Anterior cingulate cortex (tissue), 58 donors: ENCODE measurements at regions not wholly inside any gene's neighbourhood (a gene's known extent, or its start where the extent isn't known, plus 50 kb on each side); places are given as distances from the start of the nearest gene placed in this dataset.
A peak's percentile ranks its signal among the peaks of the same experiment; 100 is the strongest.

Source experiments
- DNase-seq, 58 donors: peaks; one replicate each; lab custom pipeline; 2025; lab: John Stamatoyannopoulos, UW

DNA sequence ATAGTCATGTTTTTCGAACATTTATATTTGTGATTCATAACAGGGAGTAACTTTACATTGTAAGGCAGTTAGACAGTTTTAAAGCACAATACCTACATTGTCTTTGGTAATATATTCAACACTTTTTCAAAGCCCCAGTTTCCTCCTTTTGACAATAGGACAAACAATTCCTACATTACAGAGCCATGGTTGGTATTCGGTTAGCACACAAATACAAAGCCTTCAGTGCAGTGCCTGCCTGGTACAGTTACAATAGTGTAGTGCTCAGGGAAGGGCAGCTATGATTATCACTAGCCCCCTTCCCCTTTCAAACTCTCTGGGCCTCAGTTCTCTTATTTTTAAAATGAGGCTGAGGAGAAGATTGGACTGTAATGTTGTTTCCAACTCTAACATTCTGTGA lies 207.8 kb downstream of the TPBG start:
- peak in 4 of 58 donors; percentile 7 to 48 (median 10) for DNase-seq

DNA sequence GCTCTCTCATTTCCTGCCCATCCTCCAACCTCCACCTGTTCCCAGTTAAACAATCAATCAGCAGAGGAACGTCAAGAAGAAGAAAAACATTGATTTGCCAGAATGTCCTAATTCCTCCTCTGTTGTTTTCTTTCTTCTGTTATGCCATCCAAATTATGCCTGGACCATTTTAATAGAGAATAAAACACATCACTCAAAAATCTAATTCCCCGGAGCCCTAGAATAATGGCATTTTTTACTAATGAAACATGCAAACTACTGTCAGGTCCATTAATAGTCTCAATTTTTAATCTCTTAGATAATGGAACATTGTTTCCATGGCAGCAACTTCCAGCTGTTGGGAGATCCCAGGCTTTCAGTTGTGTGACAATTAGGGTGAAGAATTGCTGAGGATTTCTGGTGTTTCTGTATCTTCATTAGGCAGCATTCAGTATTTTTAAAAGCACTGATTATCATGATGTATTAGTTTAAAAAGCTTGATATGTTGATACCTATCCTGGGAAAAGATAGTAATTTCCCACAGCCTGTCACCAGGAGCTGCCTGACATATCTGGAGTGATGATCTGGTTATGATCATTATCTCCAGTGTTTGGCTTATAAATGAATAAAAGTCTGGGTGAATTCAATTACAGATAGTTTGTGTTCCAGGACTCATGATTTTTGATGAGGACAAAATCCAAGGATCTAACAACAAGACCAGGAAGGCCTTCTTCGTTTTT lies 209.8 kb downstream of the TPBG start:
- no peak for DNase-seq

DNA sequence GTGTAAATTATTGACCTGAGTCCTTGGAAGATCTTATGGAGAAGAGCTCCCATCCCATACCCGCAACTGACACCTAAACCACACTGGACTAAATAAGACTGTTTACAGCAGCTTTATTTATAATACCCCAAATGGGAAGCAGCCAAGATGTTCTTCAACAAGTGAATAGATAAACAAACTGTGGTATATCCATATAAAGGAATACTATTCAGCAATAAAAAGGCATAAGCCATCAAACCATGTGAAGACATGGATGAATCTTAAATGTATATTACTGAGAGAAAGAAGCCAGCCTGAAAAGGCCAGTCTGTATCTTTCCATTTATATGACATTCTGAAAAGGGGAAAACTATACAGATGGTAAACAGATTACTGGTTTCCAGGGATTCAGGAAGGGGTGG lies 212.7 kb downstream of the TPBG start:
- no peak for DNase-seq

DNA sequence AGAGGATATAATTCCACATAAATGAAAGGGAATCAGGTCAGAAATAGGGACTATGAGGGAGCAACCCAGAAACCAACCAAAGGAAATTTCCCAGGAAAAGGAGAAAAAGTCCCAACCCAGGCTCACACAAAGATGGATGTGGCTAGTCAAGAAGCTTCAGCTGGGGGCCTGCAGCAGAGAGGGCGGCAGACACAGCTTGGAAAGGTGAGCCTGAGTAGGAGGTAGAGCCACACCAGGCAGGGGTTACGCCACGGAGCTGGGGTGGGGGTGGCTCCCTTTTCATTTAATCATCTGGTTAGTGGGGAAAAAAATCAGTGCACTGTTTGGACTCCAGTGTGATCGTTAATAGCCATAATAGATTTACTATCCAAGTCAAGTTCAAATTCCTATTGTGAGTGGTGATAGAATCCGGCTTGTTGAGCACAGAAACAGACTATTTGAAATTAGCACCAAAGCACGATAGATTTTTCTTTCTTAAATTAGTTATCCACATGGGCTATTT lies 220.6 kb downstream of the TPBG start:
- DNase-seq, result no peak

DNA sequence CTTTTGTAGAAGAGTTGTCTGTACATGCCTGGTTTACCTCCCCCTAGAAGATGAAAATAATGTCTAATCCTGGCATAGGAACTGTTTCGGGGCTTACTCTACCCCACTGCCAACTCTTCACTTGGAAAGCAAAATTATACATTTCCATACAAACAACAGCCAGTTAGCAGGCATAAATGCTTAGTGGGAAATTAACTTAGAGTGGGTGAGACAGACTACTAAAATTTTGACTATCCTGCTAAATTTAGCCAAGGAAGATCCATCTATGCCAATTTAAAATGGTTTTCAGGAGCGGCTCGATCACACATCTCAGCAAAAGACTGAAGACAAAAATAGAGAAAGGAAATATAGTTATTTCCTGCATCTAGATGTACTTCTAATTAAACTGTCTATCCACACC lies 221.2 kb downstream of the TPBG start:
- no peak for DNase-seq

DNA sequence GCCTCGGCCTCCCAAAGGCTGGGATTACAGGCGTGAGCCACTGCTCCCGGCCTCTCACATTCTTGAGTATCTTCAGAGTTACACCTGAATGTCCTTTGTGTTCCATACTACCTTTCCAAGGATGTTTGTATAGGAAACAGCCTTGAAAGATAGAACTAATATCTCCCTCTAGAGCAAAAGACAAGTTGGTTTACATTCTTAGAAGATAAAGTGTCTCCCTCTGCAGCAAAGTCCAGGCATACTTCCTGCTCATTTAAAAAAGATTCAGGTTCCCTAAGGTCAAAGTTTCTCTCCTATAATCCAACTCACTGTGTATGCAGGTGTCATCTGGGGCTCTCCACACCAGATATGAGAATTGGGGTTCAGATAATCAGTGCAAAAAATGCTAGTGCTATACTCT lies 224.4 kb downstream of the TPBG start:
- DNase-seq, result no peak

DNA sequence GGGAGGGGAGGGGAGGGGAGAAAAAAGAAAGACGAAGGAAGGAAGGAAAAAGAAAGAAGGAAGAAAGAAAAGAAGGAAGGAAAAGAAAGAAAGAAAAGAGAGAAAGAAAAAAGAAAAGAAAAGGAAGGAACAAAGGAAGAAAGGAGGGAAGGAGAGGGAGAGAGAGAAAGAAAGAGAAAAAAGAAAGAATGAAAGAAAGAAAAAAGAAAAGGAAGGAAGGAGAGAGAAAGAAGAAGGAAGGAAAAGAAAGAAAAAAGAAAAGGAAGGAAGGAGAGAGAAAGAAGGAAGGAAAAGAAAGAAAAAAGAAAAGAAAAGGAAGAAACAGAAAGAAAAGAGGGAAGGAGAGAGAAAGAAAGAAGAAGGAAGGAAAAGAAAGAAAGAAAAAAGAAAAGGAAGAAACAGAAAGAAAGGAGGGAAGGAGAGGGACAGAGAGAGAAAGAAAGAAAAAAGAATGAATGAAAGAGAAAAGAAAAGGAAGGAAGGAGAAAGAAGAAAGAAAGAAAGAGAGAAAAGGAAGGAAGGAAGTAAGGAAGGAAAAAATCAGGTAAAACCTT lies 225.3 kb downstream of the TPBG start:
- DNase-seq, result no peak

DNA sequence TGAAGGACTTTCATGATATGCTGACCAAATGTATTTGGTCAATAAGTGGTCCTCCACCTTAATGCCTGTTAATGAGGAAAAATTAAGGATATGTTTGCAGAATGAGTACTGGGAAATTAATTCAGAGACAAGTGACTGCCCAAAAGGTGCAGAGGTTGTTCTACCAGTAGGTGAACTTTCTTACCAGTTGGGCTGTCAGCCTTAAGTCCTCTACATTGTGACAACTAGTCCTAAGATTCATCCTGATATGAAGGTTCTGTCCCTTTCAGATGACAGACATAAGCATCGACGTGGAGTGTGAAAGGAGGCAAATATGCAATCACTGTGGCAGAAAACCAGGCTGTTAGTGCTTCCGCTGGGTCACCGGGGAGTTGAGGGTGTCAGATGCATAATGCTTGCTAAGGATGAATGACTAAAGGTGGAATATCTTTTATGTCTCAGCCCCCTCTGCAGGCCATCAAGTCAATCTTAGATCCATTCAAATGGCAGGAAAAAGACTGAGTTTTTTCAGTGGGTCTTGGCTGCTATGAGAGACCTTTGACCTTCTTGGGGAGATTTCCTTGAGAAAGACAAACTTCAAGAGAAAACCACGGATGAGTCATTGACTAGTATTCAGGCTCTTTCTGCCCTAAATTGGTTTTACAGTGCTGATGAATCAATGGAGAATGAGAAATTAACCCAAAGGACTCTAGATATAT lies 226.0 kb downstream of the TPBG start:
- DNase-seq, result no peak

DNA sequence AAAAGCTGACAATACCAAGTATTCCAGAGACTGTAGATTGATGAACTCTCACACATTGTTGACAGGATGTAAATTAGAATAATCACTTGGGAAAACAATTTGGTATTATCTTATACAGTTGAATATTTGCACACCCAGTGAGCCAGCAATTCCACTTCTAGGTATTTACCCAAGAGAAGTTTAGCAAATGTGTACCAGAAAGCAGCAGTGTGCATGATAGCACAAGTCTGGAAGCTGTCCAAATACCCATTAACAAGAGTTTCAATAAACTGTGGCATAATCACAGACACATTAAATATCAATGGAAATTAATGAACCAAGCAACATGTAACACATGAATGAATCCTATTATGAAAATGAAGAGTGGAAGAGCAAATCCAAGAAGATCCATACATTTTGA lies 233.6 kb downstream of the TPBG start:
- DNase-seq, result no peak

DNA sequence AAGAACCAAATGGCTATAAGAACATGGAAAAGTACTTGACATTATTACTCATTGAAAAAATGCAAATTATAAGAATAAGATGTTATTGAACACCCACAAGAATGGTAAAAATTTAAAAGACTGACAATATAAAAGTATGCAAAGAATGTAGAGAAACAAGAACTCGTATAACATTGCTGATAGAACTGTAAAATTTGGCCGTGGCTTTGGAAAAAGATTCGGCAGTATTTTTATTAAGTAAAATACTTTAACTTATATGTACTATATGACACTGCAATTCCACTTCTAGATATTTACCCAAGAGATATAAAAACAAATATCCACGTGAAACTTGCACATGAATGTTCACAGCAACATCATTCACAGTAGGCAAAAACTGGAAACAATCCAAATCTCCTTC lies 239.2 kb downstream of the TPBG start:
- DNase-seq, result no peak

DNA sequence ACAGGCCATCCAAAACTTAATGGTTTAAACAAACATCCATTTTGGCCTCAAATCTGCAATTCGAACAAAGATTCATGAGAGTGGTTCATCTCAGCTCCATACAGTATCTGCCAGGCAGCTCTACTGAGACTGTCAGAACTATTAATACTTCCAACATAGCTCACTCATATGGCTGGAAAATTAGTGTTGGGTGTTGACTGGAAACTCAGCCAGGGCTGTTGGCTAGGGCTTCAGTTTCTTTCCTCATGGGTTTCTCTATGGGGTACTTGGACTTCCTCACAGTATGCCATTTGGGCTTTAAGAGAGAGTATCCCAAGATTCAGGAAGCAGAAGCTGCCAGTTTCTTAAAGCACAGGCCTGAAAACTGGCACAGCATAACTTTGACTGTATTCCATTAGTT lies 240.3 kb downstream of the TPBG start:
- no peak for DNase-seq

DNA sequence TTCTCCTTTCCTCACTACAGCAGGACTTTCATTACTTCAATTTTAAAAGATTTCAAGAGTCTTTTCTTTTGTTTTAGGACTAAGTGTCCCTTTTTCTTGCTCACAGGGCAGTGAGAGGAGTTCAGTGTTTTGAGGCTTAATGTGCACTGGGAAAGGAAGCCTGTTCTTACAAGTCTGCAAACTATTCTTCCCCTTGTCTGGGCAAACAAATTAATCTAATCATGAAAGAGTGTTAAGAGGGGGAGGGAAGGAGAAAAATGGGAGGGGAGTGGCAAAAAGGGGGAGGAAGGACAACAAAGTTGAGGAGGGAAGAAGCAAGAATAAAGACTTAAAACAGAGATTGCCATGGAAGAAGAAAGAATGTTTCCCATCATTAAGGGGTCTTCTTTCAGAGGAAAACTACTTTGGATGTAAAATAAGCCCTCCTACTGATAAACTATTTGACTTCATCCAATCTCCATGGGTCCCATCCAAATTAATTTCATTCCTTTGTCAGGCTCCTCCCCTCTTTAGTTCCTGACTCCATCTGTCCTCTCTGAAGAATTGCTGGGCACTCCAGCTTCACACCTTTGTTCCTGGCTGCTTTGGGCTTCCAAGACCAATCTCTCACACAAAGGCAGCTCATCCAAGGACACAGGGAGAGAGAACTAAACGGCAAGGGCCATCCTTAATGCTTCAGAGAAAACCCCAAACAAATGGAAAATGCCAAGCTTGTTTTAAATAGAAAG lies 244.5 kb downstream of the TPBG start:
- no peak for DNase-seq

DNA sequence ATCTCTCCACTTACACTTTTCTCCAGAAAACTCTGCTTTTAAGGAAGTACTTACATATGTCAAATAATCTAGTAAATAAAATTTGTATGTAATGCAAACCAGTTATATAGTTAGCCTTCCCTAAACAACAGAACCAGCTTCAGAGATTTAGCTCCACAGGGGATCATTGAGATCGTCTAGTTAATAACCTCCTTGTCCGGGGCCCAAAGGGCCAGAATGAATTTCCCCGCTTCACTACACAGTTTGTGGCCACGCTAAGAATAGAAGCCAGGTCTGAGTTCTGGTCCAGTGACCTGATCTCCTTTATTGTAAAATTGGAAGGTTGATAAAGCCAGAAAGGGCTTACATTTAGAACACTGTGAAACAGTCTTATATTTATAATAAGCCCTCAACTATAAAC lies 245.2 kb downstream of the TPBG start:
- DNase-seq, result no peak

DNA sequence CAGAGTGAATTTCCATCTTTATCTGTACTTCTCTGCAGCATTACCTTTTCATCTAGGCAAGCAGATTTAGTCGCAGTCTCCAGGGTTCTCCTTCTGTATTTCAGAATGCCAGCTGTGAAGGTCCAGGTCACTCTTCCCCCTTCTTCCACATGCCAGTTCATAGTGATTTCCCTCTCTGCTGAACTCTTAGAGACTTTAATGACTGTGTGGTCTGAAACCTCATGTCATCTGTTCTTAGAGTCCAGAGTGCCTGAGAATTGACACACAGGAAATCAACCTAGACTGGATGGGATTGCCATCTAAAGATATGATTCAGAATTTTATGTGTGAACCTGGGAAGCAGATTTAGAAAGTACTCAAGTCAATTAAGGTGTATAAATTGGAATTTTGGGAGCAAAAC lies 248.1 kb downstream of the TPBG start:
- no peak for DNase-seq

DNA sequence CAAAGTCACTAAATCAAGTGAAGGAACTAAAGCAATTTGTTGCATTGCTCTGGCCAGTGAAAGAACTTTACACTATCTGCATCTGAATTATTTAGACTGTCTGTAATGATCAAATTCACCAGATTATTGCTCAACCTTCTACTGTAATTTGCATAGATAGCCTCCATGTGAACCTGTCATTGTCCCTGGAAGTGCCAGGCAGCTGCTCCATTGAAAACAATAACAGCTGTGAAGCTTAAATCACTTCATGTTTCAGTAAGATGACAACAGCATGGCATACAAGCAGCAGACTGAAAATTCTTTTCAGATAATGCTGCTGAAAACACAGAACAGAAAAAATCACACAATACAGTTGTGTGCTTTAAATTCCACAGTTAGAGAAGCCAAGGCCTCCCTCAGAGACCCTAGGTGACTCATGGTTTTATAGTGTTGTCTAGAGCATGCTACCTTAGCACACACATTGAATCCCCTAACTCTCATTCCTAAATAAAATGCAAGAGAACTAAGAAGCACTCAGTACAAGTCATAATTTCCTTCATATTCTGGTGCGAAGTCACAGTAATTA lies 248.9 kb downstream of the TPBG start:
- DNase-seq, result no peak

DNA sequence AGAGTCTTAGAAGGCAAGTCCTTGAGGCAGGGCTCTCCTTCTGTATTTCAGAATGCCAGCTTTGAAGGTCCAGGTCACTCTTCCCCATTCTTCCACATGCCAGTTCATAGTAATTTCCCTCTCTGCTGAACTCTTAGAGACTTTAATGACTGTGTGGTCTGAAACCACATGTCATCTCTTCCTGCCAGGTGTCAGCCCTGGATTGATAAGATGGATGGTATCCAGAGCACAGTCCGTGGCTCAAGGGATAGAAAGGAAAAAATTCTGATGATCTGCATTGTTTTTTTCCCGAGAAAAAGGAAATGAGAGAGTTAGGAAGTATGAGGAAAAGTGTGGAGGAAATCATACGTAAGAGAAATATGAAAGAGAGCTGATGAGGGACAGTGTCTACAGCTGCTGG lies 250.9 kb downstream of the TPBG start:
- no peak for DNase-seq

DNA sequence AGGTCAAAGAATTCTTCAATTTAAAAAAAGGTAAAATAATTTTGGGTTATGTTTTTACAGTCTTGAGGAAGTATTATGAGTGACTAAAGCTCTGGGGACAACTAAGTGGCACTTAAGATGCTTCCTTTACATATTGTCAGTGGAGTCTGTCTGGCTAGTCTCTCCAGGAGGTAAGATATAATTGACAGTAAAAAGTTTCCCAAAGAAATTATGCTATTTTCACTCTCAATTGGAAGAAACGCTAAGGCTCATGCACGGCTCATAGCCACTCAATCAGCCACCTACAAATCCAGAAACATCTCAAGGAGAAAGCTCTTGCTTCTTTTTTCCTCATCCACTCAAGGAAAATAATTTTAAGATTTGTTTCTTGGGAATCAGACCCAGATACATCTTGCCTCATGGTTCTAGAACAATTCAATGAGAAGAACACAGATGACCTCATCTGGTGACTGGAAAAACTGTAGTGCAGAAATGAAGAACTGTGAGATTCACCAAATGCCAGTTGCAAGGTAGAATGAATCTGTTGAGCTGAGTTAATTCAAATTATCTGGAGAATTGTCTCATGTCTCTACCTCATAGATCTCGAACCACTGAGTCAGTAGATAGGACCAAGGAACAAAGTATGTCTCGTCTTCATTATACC lies 252.9 kb downstream of the TPBG start:
- DNase-seq, result peak in 1 of 58 donors; percentile 17

DNA sequence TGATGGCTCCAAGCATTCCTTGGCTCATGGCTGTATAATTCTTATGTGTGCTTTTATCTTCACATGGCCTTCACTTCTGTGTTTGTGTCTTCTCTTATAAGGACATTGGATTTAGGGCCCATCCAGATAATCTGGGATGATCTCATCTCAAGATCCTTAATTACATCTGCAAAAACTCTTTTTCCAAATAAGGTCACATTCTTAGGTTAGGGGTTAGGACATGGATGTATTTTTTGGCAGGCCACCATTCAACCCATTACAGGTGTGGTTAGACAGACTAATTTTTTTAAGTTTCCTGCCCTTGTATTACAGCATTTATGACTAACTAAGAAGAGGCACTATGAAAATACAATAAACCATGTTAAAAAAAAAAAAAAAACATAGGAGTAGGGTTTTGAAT lies 254.0 kb downstream of the TPBG start:
- DNase-seq, result no peak

DNA sequence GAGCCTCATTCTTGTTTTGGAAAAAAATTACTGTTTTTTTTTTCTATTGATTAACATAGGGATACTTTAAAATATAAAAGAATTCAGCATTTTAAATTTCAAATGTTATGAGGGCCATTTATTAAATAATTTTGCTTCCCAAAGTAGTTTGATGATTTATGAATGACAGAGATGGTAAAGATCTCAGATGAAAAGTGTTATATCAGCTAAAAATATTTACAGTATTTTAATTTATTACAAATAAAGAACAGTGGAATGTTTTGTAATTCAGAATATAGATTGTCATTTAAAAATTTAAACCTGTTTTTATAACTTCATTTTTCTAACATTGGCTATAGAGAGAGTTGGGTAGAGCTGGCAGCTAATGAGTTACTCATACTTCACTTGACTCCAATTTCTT lies 256.0 kb downstream of the TPBG start:
- no peak for DNase-seq

DNA sequence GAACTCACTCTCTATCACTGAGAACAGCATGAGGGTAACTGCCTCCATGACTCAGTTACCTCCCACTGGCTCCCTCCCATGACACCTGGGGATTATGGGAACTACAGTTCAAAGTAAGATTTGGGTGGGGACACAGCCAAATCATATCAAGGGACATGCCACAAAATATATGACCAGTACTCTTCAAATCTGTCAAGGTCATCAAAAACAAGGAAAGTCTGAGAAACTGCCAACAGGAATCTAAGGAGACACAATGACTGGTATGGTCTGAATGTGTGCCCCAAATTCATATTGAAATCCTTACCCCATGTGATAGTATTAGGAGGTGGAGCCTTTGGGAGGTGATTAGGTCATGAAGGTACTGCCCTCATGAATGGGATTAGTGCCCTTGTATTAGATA lies 258.8 kb downstream of the TPBG start:
- no peak for DNase-seq
